HepG2 (cell line): ENCODE measurements at regions not wholly inside any gene's neighbourhood (a gene's known extent, or its start where the extent isn't known, plus 50 kb on each side); places are given as distances from the start of the nearest gene placed in this dataset.

ENCODE experiments used
- ATAC-seq: fragments of 200-7000 bp; cut with Tn5 transposase; 3 replicates; pipeline ENCODE4 v1.9.1; 2020; ENCODE audit warnings: mild to moderate bottlenecking, moderate library complexity
- BruUV-seq: library from RNA; stranded (reverse); fragments of 400-500 nt; replicated peaks from 2 replicates; lab custom pipeline; 2021; lab: Mats Ljungman, UMichigan
- CTCF ChIA-PET: fragments of 300-600 bp; formaldehyde crosslinking; extraction: SDS; loops from one replicate; lab custom pipeline; 2021; ENCODE audit warnings: low total read pairs, inconsistent platforms, low intra/inter-chr PET ratio; lab: Yijun Ruan, JAX
- POLR2A ChIA-PET: fragments of 350-600 bp; sonication (Branson Sonifier 250); formaldehyde crosslinking; loops from one replicate; lab custom pipeline; 2020; ENCODE audit warnings: antibody characterized with exemption, inconsistent platforms; lab: Yijun Ruan, JAX
- DNase-seq: peaks from one replicate; pipeline ENCODE4 v3.0.0-alpha.2; 2015; ENCODE audit warnings: low spot score
- FAIRE-seq: peaks from 3 replicates; lab custom pipeline; 2011; peaks lifted over from hg19 to GRCh38; lab: Jason Lieb, UNC
- H2AFZ ChIP-seq: one replicate; pipeline ENCODE4 v1.6.1; 2011; ENCODE audit warnings: low read length, inconsistent platforms
- H3K27ac ChIP-seq: fragments of 300-600 bp; 3 replicates; pipeline ENCODE4 v1.8.0; 2011; ENCODE audit warnings: mixed run types, mild to moderate bottlenecking, mixed read lengths, low read length, inconsistent platforms; ENCODE audit not compliant: insufficient read depth; ENCODE audit errors: extremely low read length
- H3K27me3 ChIP-seq, 2 experiments: fragments of 200-600 bp in 1 of 2; 2 replicates in 1 of 2; 3 replicates in 1 of 2; pipeline versions ENCODE4 v1.6.0 to v1.8.0; 2011; ENCODE audit warnings: low read length in 2 of 2, mild to moderate bottlenecking in 2 of 2, moderate library complexity in 2 of 2, inconsistent platforms in 1 of 2; ENCODE audit not compliant: insufficient read depth in 2 of 2, control insufficient read depth in 1 of 2
- H3K36me3 ChIP-seq, 2 experiments: fragments of 200-600 bp in 1 of 2; replicated peaks in 1 of 2; 2 replicates in 1 of 2; 3 replicates in 1 of 2; pipeline versions ENCODE4 v1.5.1 to v1.8.0; 2011; ENCODE audit warnings: low read length in 2 of 2, inconsistent platforms in 1 of 2; ENCODE audit not compliant: insufficient read depth in 2 of 2, control insufficient read depth in 1 of 2
- H3K4me1 ChIP-seq: 2 replicates; pipeline ENCODE4 v1.5.1; 2012; ENCODE audit warnings: low read length, inconsistent platforms; ENCODE audit not compliant: insufficient read depth
- H3K4me2 ChIP-seq: 2 replicates; pipeline ENCODE4 v1.6.0; 2011; ENCODE audit warnings: low read depth, low read length, inconsistent platforms
- H3K4me3 ChIP-seq, 3 experiments: fragments of 200-600 bp in 1 of 3; sonication (generic), shearing (Covaris generic) in 1 of 3; replicated peaks in 1 of 3; 2 replicates each; pipeline ENCODE4 v1.5.1; 2011 to 2016; ENCODE audit warnings: low read length in 3 of 3, inconsistent platforms in 2 of 3, low read depth in 2 of 3, mild to moderate bottlenecking in 2 of 3, control low read depth in 1 of 3, mixed read lengths in 1 of 3; ENCODE audit not compliant: insufficient read depth in 1 of 3
- H3K79me2 ChIP-seq: one replicate; pipeline ENCODE4 v1.6.1; 2011; ENCODE audit warnings: low read length, inconsistent platforms; ENCODE audit not compliant: insufficient read depth
- H3K9ac ChIP-seq: 2 replicates; pipeline ENCODE4 v1.6.0; 2011; ENCODE audit warnings: mild to moderate bottlenecking, low read depth, low read length, inconsistent platforms; ENCODE audit not compliant: insufficient read depth
- H3K9me3 ChIP-seq: 2 replicates; pipeline ENCODE4 v1.5.1; 2012; ENCODE audit warnings: mild to moderate bottlenecking, low read length
- H4K20me1 ChIP-seq: 2 replicates; pipeline ENCODE4 v1.6.0; 2011; ENCODE audit warnings: inconsistent platforms, mild to moderate bottlenecking, low read length, moderate library complexity; ENCODE audit not compliant: insufficient read depth
- BRD4 ChIP-seq: sonication (generic); formaldehyde crosslinking; IDR thresholded peaks from 2 replicates; pipeline ENCODE4 v1.4.0; 2020; ENCODE audit warnings: missing genetic modification reagents
- CCAR2 ChIP-seq: fragments of 200-400 bp; formaldehyde crosslinking; optimal IDR thresholded peaks from 2 replicates; pipeline ENCODE3; 2018; ENCODE audit warnings: low read depth, mild to moderate bottlenecking, low read length, moderate library complexity
- MZF1 ChIP-seq: sonication (generic); formaldehyde crosslinking; IDR thresholded peaks from 2 replicates; pipeline ENCODE4 v1.8.1; 2023; ENCODE audit warnings: mild to moderate bottlenecking, missing genetic modification reagents, borderline replicate concordance
- PRPF4 ChIP-seq: fragments of 200-400 bp; formaldehyde crosslinking; IDR thresholded peaks from 2 replicates; pipeline ENCODE4 v1.6.1; 2016; ENCODE audit warnings: low read length, low read depth; ENCODE audit not compliant: poor library complexity, severe bottlenecking
- REPIN1 ChIP-seq: sonication (generic); formaldehyde crosslinking; IDR thresholded peaks from 2 replicates; pipeline ENCODE4 v1.8.0; 2022; ENCODE audit warnings: missing genetic modification reagents, low read depth, mild to moderate bottlenecking, borderline replicate concordance
- SALL1 ChIP-seq: sonication (generic); formaldehyde crosslinking; IDR thresholded peaks from 2 replicates; pipeline ENCODE4 v1.8.0; 2022; ENCODE audit warnings: mild to moderate bottlenecking, missing genetic modification reagents
- SRF ChIP-seq: IDR thresholded peaks from 2 replicates; pipeline ENCODE4 v1.6.1; 2011; ENCODE audit warnings: mild to moderate bottlenecking, low read depth, low read length, moderate library complexity
- TBP ChIP-seq: sonication (generic); formaldehyde crosslinking; IDR thresholded peaks from 2 replicates; pipeline ENCODE4 v1.5.0; 2020; ENCODE audit warnings: missing genetic modification reagents
- THAP11 ChIP-seq: IDR thresholded peaks from 2 replicates; pipeline ENCODE4 v1.6.1; 2016; ENCODE audit warnings: missing biosample characterization, missing genetic modification reagents
- ZC3H13 ChIP-seq: sonication (generic); formaldehyde crosslinking; IDR thresholded peaks from 2 replicates; pipeline ENCODE4 v1.8.1; 2023; ENCODE audit warnings: mild to moderate bottlenecking, missing genetic modification reagents, moderate library complexity
- ZNF205 ChIP-seq: IDR thresholded peaks from 2 replicates; pipeline ENCODE4 v1.6.1; 2018; ENCODE audit warnings: missing biosample characterization, missing genetic modification reagents
- ZNF570 ChIP-seq: sonication (generic); formaldehyde crosslinking; IDR thresholded peaks from 2 replicates; pipeline ENCODE4 v1.4.0; 2020; ENCODE audit warnings: mild to moderate bottlenecking, missing genetic modification reagents, borderline replicate concordance
- ZSCAN25 ChIP-seq: sonication (generic); formaldehyde crosslinking; IDR thresholded peaks from 2 replicates; pipeline ENCODE4 v1.8.0; 2022; ENCODE audit warnings: mild to moderate bottlenecking, missing genetic modification reagents
- ZSCAN29 ChIP-seq: sonication (generic); formaldehyde crosslinking; conservative IDR thresholded peaks from 2 replicates; pipeline ENCODE4 v1.4.0; 2020; ENCODE audit warnings: mild to moderate bottlenecking, missing genetic modification reagents
- WGBS: methylation state at CpG from one replicate; pipeline ENCODE4 v1.1.6; 2017; ENCODE audit warnings: low lambda C conversion rate; 5-methylcytosine and 5-hydroxymethylcytosine counted together
- in situ Hi-C: cut with HindIII; loops from 2 replicates; pipeline ENCODE4 v1.10.0; 2017; ENCODE audit warnings: low pct_unique_long_range_greater_than_20kb; ENCODE audit not compliant: extremely low pct_ligation_motif_present
- intact Hi-C: fragments of 100-400 bp; cut with micrococcal nuclease; formaldehyde crosslinking; loops from one replicate; pipeline ENCODE4 v1.10.0; 2022; ENCODE audit not compliant: unreplicated experiment
- TF ChIP-seq, protein P1 (sequence below): sonication (generic); formaldehyde crosslinking; IDR thresholded peaks from 2 replicates; pipeline ENCODE4 v1.4.0; 2020; ENCODE audit warnings: missing genetic modification reagents, mild to moderate bottlenecking, borderline replicate concordance
- TF ChIP-seq, protein P2 (sequence below): sonication (generic); formaldehyde crosslinking; IDR thresholded peaks from 2 replicates; pipeline ENCODE4 v1.5.0; 2020; ENCODE audit warnings: missing genetic modification reagents, mild to moderate bottlenecking, borderline replicate concordance

DNA sequence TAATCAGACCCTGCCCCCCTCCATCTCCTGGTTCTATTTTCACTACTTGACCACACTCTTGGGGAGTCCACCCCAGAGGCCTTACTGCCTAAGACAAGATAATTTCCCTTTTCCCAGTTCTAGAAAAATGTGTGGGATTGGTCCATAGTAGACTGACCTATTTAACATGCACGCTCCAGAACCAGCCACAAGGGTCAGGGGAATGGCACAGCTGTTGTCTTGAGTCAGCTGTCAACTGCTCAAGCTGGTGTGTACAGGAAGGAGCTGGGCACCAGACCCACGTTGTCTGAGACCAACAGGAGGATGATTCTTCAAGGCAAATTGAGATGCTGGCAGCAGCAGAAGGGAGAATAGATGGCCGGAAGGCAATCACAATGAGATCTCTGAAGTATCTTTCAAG lies 280.5 kb downstream of the UQCRFS1 start:
- Histone ChIP-seq H3K27me3 (no peaks in the 10 kb centered on the region), H3K9ac (no peak overlapping the region), H2AFZ (no peak overlapping the region), H3K4me3 (no peak overlapping the region), H3K4me2 (no peak overlapping the region), H3K9me3 (peaks cover 32% of the 10 kb centered on the region), H3K36me3 (no peaks in the 10 kb centered on the region), H4K20me1 (no peaks in the 10 kb centered on the region), H3K27ac (no peak overlapping the region), H3K4me1 (no peaks in the 10 kb centered on the region), H3K79me2 (no peaks in the 10 kb centered on the region)
- 37% methylated on average over 3 of the region's 3 CpGs for whole genome bisulfite sequencing
- in situ Hi-C loops (no loop called here), intact Hi-C loops (no loop called here)
- no peak for TF ChIP-seq REPIN1 (CRISPR knock-in tag)
- TF ChIP-seq MZF1 = no peak
- no peak for TF ChIP-seq CCAR2
- CTCF ChIA-PET = no interaction called here
- DNase-seq (no peak), ATAC-seq (no peak), FAIRE-seq (no peak)
- no TSS peak for BruUV-seq
- POLR2A ChIA-PET = no interaction called here

DNA sequence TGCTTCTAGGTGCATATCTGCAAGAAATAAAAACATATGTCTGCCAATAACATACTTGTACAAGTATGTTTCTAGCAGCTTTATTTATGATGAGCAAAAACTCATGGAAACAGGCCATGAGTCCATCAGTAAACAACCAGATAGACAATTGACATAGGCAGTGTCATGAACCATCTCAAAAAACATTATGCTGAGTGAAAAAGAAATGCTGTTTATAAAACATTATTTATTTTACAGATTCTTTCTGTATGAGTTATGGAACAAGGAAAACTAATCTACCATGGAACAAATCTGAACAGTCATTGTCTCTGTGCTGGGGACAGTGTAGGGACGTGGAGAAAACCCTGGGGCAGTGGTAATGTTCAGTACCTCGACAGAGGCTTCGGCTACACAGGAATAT lies 283.9 kb downstream of the UQCRFS1 start:
- H4K20me1 ChIP-seq = no peaks in the 10 kb centered on the region
- no peak overlapping the region for H2AFZ ChIP-seq
- intact Hi-C loops (no loop called here), in situ Hi-C loops (no loop called here)
- TF ChIP-seq ZSCAN29 (CRISPR knock-in tag) = no peak
- no peak for TF ChIP-seq ZC3H13
- no peak for TF ChIP-seq SRF
- TF ChIP-seq BRD4 (CRISPR knock-in tag) = no peak
- no peak for TF ChIP-seq TBP (CRISPR knock-in tag)
- no peak for TF ChIP-seq PRPF4
- no peak for TF ChIP-seq ZSCAN25 (CRISPR knock-in tag)
- TF ChIP-seq, protein P1, sequence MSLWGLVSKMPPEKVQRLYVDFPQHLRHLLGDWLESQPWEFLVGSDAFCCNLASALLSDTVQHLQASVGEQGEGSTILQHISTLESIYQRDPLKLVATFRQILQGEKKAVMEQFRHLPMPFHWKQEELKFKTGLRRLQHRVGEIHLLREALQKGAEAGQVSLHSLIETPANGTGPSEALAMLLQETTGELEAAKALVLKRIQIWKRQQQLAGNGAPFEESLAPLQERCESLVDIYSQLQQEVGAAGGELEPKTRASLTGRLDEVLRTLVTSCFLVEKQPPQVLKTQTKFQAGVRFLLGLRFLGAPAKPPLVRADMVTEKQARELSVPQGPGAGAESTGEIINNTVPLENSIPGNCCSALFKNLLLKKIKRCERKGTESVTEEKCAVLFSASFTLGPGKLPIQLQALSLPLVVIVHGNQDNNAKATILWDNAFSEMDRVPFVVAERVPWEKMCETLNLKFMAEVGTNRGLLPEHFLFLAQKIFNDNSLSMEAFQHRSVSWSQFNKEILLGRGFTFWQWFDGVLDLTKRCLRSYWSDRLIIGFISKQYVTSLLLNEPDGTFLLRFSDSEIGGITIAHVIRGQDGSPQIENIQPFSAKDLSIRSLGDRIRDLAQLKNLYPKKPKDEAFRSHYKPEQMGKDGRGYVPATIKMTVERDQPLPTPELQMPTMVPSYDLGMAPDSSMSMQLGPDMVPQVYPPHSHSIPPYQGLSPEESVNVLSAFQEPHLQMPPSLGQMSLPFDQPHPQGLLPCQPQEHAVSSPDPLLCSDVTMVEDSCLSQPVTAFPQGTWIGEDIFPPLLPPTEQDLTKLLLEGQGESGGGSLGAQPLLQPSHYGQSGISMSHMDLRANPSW (CRISPR knock-in tag) = no peak
- TF ChIP-seq ZNF570 (CRISPR knock-in tag) = no peak
- TF ChIP-seq, protein P2, sequence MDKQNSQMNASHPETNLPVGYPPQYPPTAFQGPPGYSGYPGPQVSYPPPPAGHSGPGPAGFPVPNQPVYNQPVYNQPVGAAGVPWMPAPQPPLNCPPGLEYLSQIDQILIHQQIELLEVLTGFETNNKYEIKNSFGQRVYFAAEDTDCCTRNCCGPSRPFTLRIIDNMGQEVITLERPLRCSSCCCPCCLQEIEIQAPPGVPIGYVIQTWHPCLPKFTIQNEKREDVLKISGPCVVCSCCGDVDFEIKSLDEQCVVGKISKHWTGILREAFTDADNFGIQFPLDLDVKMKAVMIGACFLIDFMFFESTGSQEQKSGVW = no peak
- no peak for TF ChIP-seq SALL1
- TF ChIP-seq ZNF205 (CRISPR knock-in tag) = no peak
- no peak for TF ChIP-seq THAP11 (CRISPR knock-in tag)
- WGBS = 2% methylated on average over 3 of the region's 3 CpGs
- DNase-seq (no peak), FAIRE-seq (no peak), ATAC-seq (no peak)
- peaks cover 37% of the 10 kb centered on the region for H3K9me3 ChIP-seq
- ChIA-PET POLR2A (no interaction called here), CTCF (no interaction called here)
- H3K9ac ChIP-seq = no peak overlapping the region
- H3K27ac ChIP-seq = no peak overlapping the region
- no peaks in the 10 kb centered on the region for H3K36me3 ChIP-seq
- no peaks in the 10 kb centered on the region for H3K79me2 ChIP-seq
- no TSS peak for BruUV-seq
- no peaks in the 10 kb centered on the region for H3K27me3 ChIP-seq
- no peak overlapping the region for H3K4me2 ChIP-seq
- H3K4me1 ChIP-seq = no peaks in the 10 kb centered on the region
- H3K4me3 ChIP-seq = no peak overlapping the region
